WTC11 (cell line): ENCODE measurements at regions not wholly inside any gene's neighbourhood (a gene's known extent, or its start where the extent isn't known, plus 50 kb on each side); places are given as distances from the start of the nearest gene placed in this dataset.

Experiments
- ATAC-seq: fragments of 200-7000 bp; cut with Tn5 transposase; 2 replicates; pipeline ENCODE4 v1.10.0; 2021; ENCODE audit warnings: mild to moderate bottlenecking, moderate library complexity
- CTCF ChIA-PET: fragments of 300-600 bp; sonication (Branson Sonifier 250); formaldehyde crosslinking; loops from one replicate; lab custom pipeline; 2021; ENCODE audit warnings: antibody characterized with exemption; lab: Charles Lee
- POLR2A ChIA-PET: fragments of 350-600 bp; sonication (Branson Sonifier 250); formaldehyde crosslinking; loops from one replicate; lab custom pipeline; 2021; ENCODE audit warnings: antibody characterized with exemption; lab: Charles Lee
- DNase-seq: peaks from one replicate; pipeline ENCODE4 v3.0.0; 2021; ENCODE audit warnings: low spot score
- H3K27ac Mint-ChIP-seq: 2 replicates; pipeline ENCODE4 v1.8.0; 2021; ENCODE audit warnings: mixed read lengths
- H3K27me3 Mint-ChIP-seq: 2 replicates; pipeline ENCODE4 v1.8.0; 2021; ENCODE audit warnings: low read depth, mild to moderate bottlenecking, moderate library complexity, mixed read lengths
- H3K36me3 Mint-ChIP-seq: 2 replicates; pipeline ENCODE4 v1.8.0; 2021; ENCODE audit warnings: mixed read lengths
- H3K4me1 Mint-ChIP-seq: 2 replicates; pipeline ENCODE4 v1.8.0; 2022; ENCODE audit warnings: mixed read lengths
- H3K4me3 Mint-ChIP-seq: 2 replicates; pipeline ENCODE4 v1.8.0; 2021; ENCODE audit warnings: mild to moderate bottlenecking, moderate library complexity, mixed read lengths
- H3K9me3 Mint-ChIP-seq: 2 replicates; pipeline ENCODE4 v1.8.0; 2021; ENCODE audit warnings: mixed read lengths
- ARID4B ChIP-seq: sonication (generic); formaldehyde crosslinking; IDR thresholded peaks from 2 replicates; pipeline ENCODE4 v1.8.0; 2023; ENCODE audit warnings: missing genetic modification reagents, mild to moderate bottlenecking, borderline replicate concordance
- ATF1 ChIP-seq: sonication (generic); formaldehyde crosslinking; IDR thresholded peaks from 2 replicates; pipeline ENCODE4 v1.8.1; 2023; ENCODE audit warnings: mild to moderate bottlenecking, moderate library complexity, missing genetic modification reagents
- ATF2 ChIP-seq: sonication (generic); formaldehyde crosslinking; IDR thresholded peaks from 2 replicates; pipeline ENCODE4 v1.8.1; 2022; ENCODE audit warnings: low read depth, missing genetic modification reagents, borderline replicate concordance
- CTCF ChIP-seq: fragments of 200-600 bp; IDR thresholded peaks from 2 replicates; pipeline ENCODE4 v1.8.0; 2022; ENCODE audit warnings: antibody characterized with exemption
- E2F1 ChIP-seq: sonication (generic); formaldehyde crosslinking; IDR thresholded peaks from 2 replicates; pipeline ENCODE4 v1.8.0; 2022; ENCODE audit warnings: mild to moderate bottlenecking, missing genetic modification reagents
- EMX1 ChIP-seq: fragments of 250-450 bp; sonication (Bioruptor Pico); IDR thresholded peaks from 2 replicates; pipeline ENCODE4 v1.8.0; 2021; ENCODE audit warnings: mild to moderate bottlenecking
- ETV6 ChIP-seq: sonication (generic); formaldehyde crosslinking; IDR thresholded peaks from 2 replicates; pipeline ENCODE4 v1.8.1; 2022; ENCODE audit warnings: mild to moderate bottlenecking, missing genetic modification reagents
- FOXP1 ChIP-seq: sonication (generic); formaldehyde crosslinking; IDR thresholded peaks from 2 replicates; pipeline ENCODE4 v1.8.0; 2022; ENCODE audit warnings: missing genetic modification reagents, mild to moderate bottlenecking, moderate library complexity, borderline replicate concordance
- FOXP4 ChIP-seq: sonication (generic); formaldehyde crosslinking; IDR thresholded peaks from 2 replicates; pipeline ENCODE4 v1.8.0; 2022; ENCODE audit warnings: mild to moderate bottlenecking, missing genetic modification reagents
- MAX ChIP-seq: sonication (generic); formaldehyde crosslinking; IDR thresholded peaks from 2 replicates; pipeline ENCODE4 v1.8.0; 2022; ENCODE audit warnings: mild to moderate bottlenecking, missing genetic modification reagents
- USF1 ChIP-seq: sonication (generic); formaldehyde crosslinking; IDR thresholded peaks from 2 replicates; pipeline ENCODE4 v1.8.0; 2022; ENCODE audit warnings: mild to moderate bottlenecking, missing genetic modification reagents
- ZNF512 ChIP-seq: sonication (generic); formaldehyde crosslinking; IDR thresholded peaks from 2 replicates; pipeline ENCODE4 v1.8.1; 2022; ENCODE audit warnings: missing genetic modification reagents, borderline replicate concordance
- ZNF532 ChIP-seq: fragments of 250-450 bp; sonication (Bioruptor Pico); IDR thresholded peaks from 2 replicates; pipeline ENCODE4 v1.9.0; 2021; ENCODE audit warnings: mild to moderate bottlenecking, borderline replicate concordance

- TF ChIP-seq ZNF532, result no peak
- no peak for TF ChIP-seq EMX1 (CRISPR knock-in tag)
Measured at GRCh38 chr2:16405551-16405950, 260.1 kb downstream of the CYRIA start (continued).

- TF ChIP-seq ETV6 (CRISPR knock-in tag) (no peak), ARID4B (no peak), FOXP4 (no peak), FOXP1 (CRISPR knock-in tag) (no peak), USF1 (CRISPR knock-in tag) (no peak), ATF2 (CRISPR knock-in tag) (no peak), ATF1 (CRISPR knock-in tag) (no peak), CTCF (no peak), E2F1 (CRISPR knock-in tag) (no peak), ZNF512 (no peak), MAX (CRISPR knock-in tag) (no peak)
- TF ChIP-seq, all 79 proteins: peak for 0
- DNase-seq, result no peak
- 0 out of 2 replicates have a peak, but pooled peaks cover 3% of the 10 kb centered on the region for H3K4me1 Mint-ChIP-seq
- peaks cover 1% of the 10 kb centered on the region for H3K9me3 Mint-ChIP-seq
- H3K27me3 Mint-ChIP-seq, result no peaks in the 10 kb centered on the region
- no peak for ATAC-seq
- H3K4me3 Mint-ChIP-seq, result no peak overlapping the region
- no peaks in the 10 kb centered on the region for H3K36me3 Mint-ChIP-seq
- H3K27ac Mint-ChIP-seq, result no peak overlapping the region
- POLR2A ChIA-PET, result no interaction called here
- CTCF ChIA-PET, result no interaction called here
Measured at GRCh38 chr2:16404551-16405300, 260.9 kb downstream of the CYRIA start.
